ENCODE measurements at regions not wholly inside any gene's neighbourhood (a gene's known extent, or its start where the extent isn't known, plus 50 kb on each side); places are given as distances from the start of the nearest gene placed in this dataset.
A peak's percentile ranks its signal among the peaks of the same experiment; 100 is the strongest.
"Not testable (repeated sequence)": the region's sequence is repeated elsewhere in the genome, so short reads cannot be mapped to it uniquely, and the experiment has no call there.

DNA sequence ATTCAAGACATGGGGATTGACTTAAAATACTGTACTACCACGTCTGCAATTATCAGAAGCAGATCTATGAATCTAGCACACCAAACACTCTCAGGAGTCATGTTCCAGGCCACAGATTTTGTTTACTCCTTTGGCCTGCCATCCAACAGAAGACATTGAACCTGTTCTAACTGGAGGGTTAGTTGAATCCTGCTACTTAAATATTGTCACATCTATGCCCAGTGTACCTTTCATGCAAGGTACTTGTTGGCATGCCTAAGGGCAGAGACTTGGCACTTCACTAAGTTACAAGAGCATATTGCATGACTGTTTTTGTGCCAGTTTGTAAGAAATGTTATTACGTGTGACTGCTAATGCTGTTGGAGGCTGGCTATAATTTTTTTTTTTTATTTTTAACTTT lies 126.9 kb upstream of the BCOR start:
- Histone ChIP-seq H3K9me3 (ENCODE audit: control insufficient read depth in 1 of 2, insufficient read depth in 1 of 2, low read length in 2 of 2) (no peaks in the 10 kb centered on the region), H3K27ac (ENCODE audit: low read depth in 1 of 2, low read length in 2 of 2) (no peak overlapping the region), H3K4me1 (ENCODE audit: insufficient read depth, low read length) (no peaks in the 10 kb centered on the region), H3K27me3 (ENCODE audit: control insufficient read depth in 1 of 2, insufficient read depth in 2 of 2, low read length in 2 of 2) (no peaks in the 10 kb centered on the region), H3K36me3 (ENCODE audit: insufficient read depth, low read length) (no peaks in the 10 kb centered on the region), H3K4me3 (ENCODE audit: low read length) (no peak overlapping the region)
- ATAC-seq (ENCODE audit: poor library complexity), result no peak
- no peaks in the 10 kb centered on the region for H3K4me1 Mint-ChIP-seq (ENCODE audit: low read depth)
- CTCF ChIA-PET, result no interaction called here
- H3K9me3 Mint-ChIP-seq, result peaks cover 2% of the 10 kb centered on the region
- H3K4me3 Mint-ChIP-seq, result no peak overlapping the region
- no peaks in the 10 kb centered on the region for H3K27me3 Mint-ChIP-seq
- TF ChIP-seq, protein P1, sequence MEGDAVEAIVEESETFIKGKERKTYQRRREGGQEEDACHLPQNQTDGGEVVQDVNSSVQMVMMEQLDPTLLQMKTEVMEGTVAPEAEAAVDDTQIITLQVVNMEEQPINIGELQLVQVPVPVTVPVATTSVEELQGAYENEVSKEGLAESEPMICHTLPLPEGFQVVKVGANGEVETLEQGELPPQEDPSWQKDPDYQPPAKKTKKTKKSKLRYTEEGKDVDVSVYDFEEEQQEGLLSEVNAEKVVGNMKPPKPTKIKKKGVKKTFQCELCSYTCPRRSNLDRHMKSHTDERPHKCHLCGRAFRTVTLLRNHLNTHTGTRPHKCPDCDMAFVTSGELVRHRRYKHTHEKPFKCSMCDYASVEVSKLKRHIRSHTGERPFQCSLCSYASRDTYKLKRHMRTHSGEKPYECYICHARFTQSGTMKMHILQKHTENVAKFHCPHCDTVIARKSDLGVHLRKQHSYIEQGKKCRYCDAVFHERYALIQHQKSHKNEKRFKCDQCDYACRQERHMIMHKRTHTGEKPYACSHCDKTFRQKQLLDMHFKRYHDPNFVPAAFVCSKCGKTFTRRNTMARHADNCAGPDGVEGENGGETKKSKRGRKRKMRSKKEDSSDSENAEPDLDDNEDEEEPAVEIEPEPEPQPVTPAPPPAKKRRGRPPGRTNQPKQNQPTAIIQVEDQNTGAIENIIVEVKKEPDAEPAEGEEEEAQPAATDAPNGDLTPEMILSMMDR (IDR thresholded peaks at IDR 0.05), result no peak
- POLR2A ChIA-PET, result no interaction called here
- intact Hi-C loops (cut with DNase I, micrococcal nuclease), result no loop called here
- DNase-seq, result no peak
- no peaks in the 10 kb centered on the region for H3K36me3 Mint-ChIP-seq (ENCODE audit: low read depth)
- H3K27ac Mint-ChIP-seq, result no peak overlapping the region

GRCh38 chrX:40222612-40223011 lies 124.9 kb upstream of the BCOR start:
- H3K9me3 Mint-ChIP-seq; H3K27me3 ChIP-seq (ENCODE audit: control insufficient read depth in 1 of 2, insufficient read depth in 2 of 2, low read length in 2 of 2): not testable (repeated sequence)

GRCh38 chrX:40213092-40213491 lies 115.3 kb upstream of the BCOR start:
- no peaks in the 10 kb centered on the region for H3K27me3 Mint-ChIP-seq
- Histone ChIP-seq H3K27me3 (ENCODE audit: control insufficient read depth in 1 of 2, insufficient read depth in 2 of 2, low read length in 2 of 2) (no peaks in the 10 kb centered on the region), H3K4me3 (ENCODE audit: low read length) (no peak overlapping the region), H3K27ac (ENCODE audit: low read depth in 1 of 2, low read length in 2 of 2) (no peak overlapping the region), H3K36me3 (ENCODE audit: insufficient read depth, low read length) (no peaks in the 10 kb centered on the region), H3K4me1 (ENCODE audit: insufficient read depth, low read length) (no peaks in the 10 kb centered on the region), H3K9me3 (ENCODE audit: control insufficient read depth in 1 of 2, insufficient read depth in 1 of 2, low read length in 2 of 2) (peaks cover 0 to 4% of the 10 kb centered on the region in 2 experiments)
- TF ChIP-seq, protein P1 (IDR thresholded peaks at IDR 0.05), result no peak
- POLR2A ChIA-PET, result no interaction called here
- no peaks in the 10 kb centered on the region for H3K4me1 Mint-ChIP-seq (ENCODE audit: low read depth)
- no peak for DNase-seq
- H3K36me3 Mint-ChIP-seq (ENCODE audit: low read depth), result no peaks in the 10 kb centered on the region
- intact Hi-C loops (cut with DNase I, micrococcal nuclease), result no loop called here
- H3K27ac Mint-ChIP-seq, result no peak overlapping the region
- ATAC-seq (ENCODE audit: poor library complexity), result no peak
- peaks cover 3% of the 10 kb centered on the region for H3K9me3 Mint-ChIP-seq
- H3K4me3 Mint-ChIP-seq, result no peak overlapping the region
- CTCF ChIA-PET, result no interaction called here

More at GRCh38 chrX:40222612-40223011, 124.9 kb upstream of the BCOR start:
- H3K36me3 Mint-ChIP-seq (ENCODE audit: low read depth); H3K4me3 ChIP-seq (ENCODE audit: low read length); H3K27me3 Mint-ChIP-seq; H3K4me3 Mint-ChIP-seq; H3K27ac ChIP-seq (ENCODE audit: low read depth in 1 of 2, low read length in 2 of 2); H3K4me1 ChIP-seq (ENCODE audit: insufficient read depth, low read length); H3K36me3 ChIP-seq (ENCODE audit: insufficient read depth, low read length); DNase-seq; ATAC-seq (ENCODE audit: poor library complexity); CTCF ChIA-PET; intact Hi-C loops (cut with DNase I, micrococcal nuclease); H3K27ac Mint-ChIP-seq; H3K4me1 Mint-ChIP-seq (ENCODE audit: low read depth); H3K9me3 ChIP-seq (ENCODE audit: control insufficient read depth in 1 of 2, insufficient read depth in 1 of 2, low read length in 2 of 2); POLR2A ChIA-PET: not testable (repeated sequence)

DNA sequence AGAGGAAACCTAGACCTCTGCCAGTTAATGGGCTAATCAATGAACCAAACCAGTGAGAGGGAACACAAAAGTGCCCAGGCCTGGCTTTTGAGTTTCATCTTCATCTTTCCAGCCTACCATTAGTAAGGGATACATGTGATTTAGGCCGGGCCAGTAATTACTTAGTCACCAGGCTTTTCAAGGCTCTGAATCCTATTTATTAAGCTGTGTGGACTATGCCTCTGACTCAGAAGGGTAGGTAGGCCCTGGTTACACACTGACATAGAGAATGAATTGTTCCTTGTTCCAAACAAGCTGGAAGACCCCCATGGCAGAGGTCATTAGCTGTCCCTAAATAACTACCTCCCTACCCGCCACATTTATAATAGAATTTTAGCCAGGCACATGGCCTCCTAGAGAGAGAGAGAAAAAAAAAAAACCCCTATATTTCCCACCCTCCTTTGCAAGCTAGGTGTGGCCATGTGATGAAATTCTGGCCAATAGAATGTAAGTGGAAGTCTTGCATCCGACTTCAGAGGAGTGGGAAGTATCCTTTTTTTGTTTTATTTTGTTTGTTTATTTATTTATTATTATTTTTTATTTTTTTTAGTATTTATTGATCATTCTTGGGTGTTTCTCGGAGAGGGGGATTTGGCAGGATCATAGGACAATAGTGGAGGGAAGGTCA lies 112.3 kb upstream of the BCOR start:
- TF ChIP-seq, protein P1 (IDR thresholded peaks at IDR 0.05), result no peak
- no peak overlapping the region for H3K27ac ChIP-seq (ENCODE audit: low read depth in 1 of 2, low read length in 2 of 2)
- H3K4me1 ChIP-seq (ENCODE audit: insufficient read depth, low read length), result peaks cover 6% of the 10 kb centered on the region
- no peak overlapping the region for H3K27ac Mint-ChIP-seq
- POLR2A ChIA-PET, result no interaction called here
- no peak overlapping the region for H3K4me3 ChIP-seq (ENCODE audit: low read length)
- H3K27me3 Mint-ChIP-seq, result no peaks in the 10 kb centered on the region
- no peak overlapping the region for H3K4me3 Mint-ChIP-seq
- no peaks in the 10 kb centered on the region for H3K4me1 Mint-ChIP-seq (ENCODE audit: low read depth)
- H3K9me3 ChIP-seq (ENCODE audit: control insufficient read depth in 1 of 2, insufficient read depth in 1 of 2, low read length in 2 of 2), result peaks cover 0 to 3% of the 10 kb centered on the region in 2 experiments
- DNase-seq (peak in 1 of 14 experiments; percentile 14), ATAC-seq (ENCODE audit: poor library complexity) (no peak)
- CTCF ChIA-PET, result no interaction called here
- no peaks in the 10 kb centered on the region for H3K36me3 ChIP-seq (ENCODE audit: insufficient read depth, low read length)
- intact Hi-C loops (cut with DNase I, micrococcal nuclease), result no loop called here
- H3K27me3 ChIP-seq (ENCODE audit: control insufficient read depth in 1 of 2, insufficient read depth in 2 of 2, low read length in 2 of 2), result no peaks in the 10 kb centered on the region
- H3K36me3 Mint-ChIP-seq (ENCODE audit: low read depth), result no peaks in the 10 kb centered on the region
- H3K9me3 Mint-ChIP-seq, result peaks cover 3% of the 10 kb centered on the region
